ENCODE measurements at regions not wholly inside any gene's neighbourhood (a gene's known extent, or its start where the extent isn't known, plus 50 kb on each side); places are given as distances from the start of the nearest gene placed in this dataset.

DNA sequence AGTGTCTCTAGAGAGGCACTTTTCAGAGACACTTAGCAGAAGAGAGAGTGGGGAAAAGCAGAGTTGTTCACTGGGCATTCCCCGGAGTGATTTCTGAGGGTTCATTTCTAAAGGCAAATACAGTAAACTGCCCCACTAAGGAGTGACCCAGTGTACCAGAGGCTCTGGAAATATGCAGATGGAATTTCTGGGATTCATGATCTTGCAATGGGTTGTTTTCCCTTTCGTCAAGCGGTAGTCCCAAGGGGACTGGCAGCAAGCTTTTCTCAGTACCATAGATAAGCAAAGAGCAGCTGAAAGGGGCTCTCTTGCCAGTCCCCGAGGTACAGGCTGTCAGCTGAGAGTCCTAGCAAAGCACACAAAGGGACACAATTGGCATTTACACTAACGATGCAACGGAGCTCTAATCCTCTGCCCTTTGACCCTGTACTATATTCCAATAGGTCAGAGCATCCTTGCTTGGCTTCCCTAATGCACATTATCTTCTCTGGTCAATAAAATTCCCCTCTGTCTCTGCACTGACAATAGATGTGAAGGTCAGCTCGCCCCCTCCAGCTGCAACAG lies 155.6 kb downstream of the SEMA6D start:
- Histone ChIP-seq H3K9me3 (ENCODE audit: control insufficient read depth in 2 of 2, insufficient read depth in 1 of 2, low read length in 1 of 2) (no peaks in the 10 kb centered on the region), H3K36me3 (ENCODE audit: control insufficient read depth in 2 of 2, insufficient read depth in 2 of 2, low read length in 1 of 2) (no peaks in the 10 kb centered on the region), H3K27ac (ENCODE audit: low read depth in 1 of 2, low read length in 1 of 2) (no peak overlapping the region), H3K4me3 (ENCODE audit: low read length in 2 of 2) (no peak overlapping the region), H3K4me1 (ENCODE audit: control insufficient read depth in 2 of 2, insufficient read depth in 2 of 2, low read length in 2 of 2) (no peaks in the 10 kb centered on the region), H3K27me3 (ENCODE audit: control insufficient read depth in 2 of 2, insufficient read depth in 1 of 2, low read length in 1 of 2) (no peaks in the 10 kb centered on the region)
- 90% methylated on average over 7 of the region's 7 CpGs for WGBS
- DNase-seq (ENCODE audit: low read depth in 6 of 9, low spot score in 9 of 9) = no peak

DNA sequence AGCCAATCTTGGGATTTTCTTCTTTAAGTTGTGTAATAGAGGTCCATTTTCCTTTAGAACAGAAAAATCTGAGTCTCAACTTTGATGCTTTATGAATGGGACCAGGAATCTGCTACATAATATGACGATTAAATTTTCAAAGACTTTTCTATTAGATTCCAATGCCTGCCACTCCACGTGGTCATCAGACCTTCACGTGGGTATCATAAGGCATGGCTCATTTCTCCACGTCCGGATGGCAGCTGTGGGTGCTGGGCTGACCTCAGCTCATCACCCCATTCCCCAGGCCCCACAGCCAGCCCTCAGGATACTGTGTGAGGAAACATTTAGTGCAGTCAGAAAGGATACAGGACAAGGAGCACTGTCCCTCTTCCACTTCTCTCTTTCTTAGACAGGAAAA lies 159.7 kb downstream of the SEMA6D start:
- H3K27me3 ChIP-seq (ENCODE audit: control insufficient read depth in 2 of 2, insufficient read depth in 1 of 2, low read length in 1 of 2) = no peaks in the 10 kb centered on the region
- H3K4me3 ChIP-seq (ENCODE audit: low read length in 2 of 2) = no peak overlapping the region
- H3K36me3 ChIP-seq (ENCODE audit: control insufficient read depth in 2 of 2, insufficient read depth in 2 of 2, low read length in 1 of 2) = no peaks in the 10 kb centered on the region
- 81% methylated on average over 5 of the region's 5 CpGs for WGBS
- no peak overlapping the region for H3K27ac ChIP-seq (ENCODE audit: low read depth in 1 of 2, low read length in 1 of 2)
- DNase-seq (ENCODE audit: low read depth in 6 of 9, low spot score in 9 of 9) = no peak
- no peaks in the 10 kb centered on the region for H3K9me3 ChIP-seq (ENCODE audit: control insufficient read depth in 2 of 2, insufficient read depth in 1 of 2, low read length in 1 of 2)
- no peaks in the 10 kb centered on the region for H3K4me1 ChIP-seq (ENCODE audit: control insufficient read depth in 2 of 2, insufficient read depth in 2 of 2, low read length in 2 of 2)

DNA sequence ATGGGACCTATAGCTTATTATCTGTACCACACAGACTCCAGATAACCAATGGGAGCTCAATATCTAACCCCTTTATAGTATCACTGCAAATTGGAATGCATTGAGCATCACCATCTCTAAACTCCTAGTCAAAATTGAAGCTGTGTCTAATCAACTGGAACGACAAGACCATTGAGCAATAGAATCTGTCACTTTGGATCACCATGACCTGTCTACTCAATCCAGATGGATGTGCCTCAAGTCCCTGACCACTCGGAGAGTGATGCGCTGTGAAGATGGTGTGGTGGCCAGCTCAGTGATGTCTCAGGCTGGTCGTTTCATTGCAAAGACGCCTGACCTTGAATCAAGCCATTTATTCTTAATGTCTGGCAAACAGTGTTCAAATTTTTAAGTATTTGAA lies 160.5 kb downstream of the SEMA6D start:
- Histone ChIP-seq H3K27ac (ENCODE audit: low read depth in 1 of 2, low read length in 1 of 2) (no peak overlapping the region), H3K4me3 (ENCODE audit: low read length in 2 of 2) (no peak overlapping the region), H3K27me3 (ENCODE audit: control insufficient read depth in 2 of 2, insufficient read depth in 1 of 2, low read length in 1 of 2) (no peaks in the 10 kb centered on the region), H3K4me1 (ENCODE audit: control insufficient read depth in 2 of 2, insufficient read depth in 2 of 2, low read length in 2 of 2) (no peaks in the 10 kb centered on the region), H3K36me3 (ENCODE audit: control insufficient read depth in 2 of 2, insufficient read depth in 2 of 2, low read length in 1 of 2) (no peaks in the 10 kb centered on the region), H3K9me3 (ENCODE audit: control insufficient read depth in 2 of 2, insufficient read depth in 1 of 2, low read length in 1 of 2) (no peaks in the 10 kb centered on the region)
- 93% methylated on average over 5 of the region's 5 CpGs for WGBS
- no peak for DNase-seq (ENCODE audit: low read depth in 6 of 9, low spot score in 9 of 9)

DNA sequence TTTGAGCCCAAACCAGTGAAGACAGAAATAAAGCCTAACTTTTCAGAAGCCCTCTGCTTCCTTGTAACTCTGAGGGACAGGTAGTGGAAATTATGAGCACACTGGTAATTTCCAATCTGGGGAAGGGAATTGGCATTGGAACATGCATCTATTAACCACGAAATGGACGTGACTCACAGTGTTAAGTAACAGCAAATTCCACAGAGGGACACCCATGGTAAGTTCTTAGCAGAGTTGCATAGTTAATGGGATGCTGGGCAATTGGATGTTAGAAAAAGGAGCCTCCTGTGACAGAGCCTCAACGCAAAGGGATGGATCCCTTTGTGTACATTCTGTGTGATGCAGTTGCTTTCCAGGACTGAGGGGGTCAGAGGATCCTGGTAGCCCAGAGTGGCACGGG lies 168.6 kb downstream of the SEMA6D start:
- H3K4me3 ChIP-seq (ENCODE audit: low read length in 2 of 2) = no peak overlapping the region
- 64% methylated on average over 4 of the region's 4 CpGs for WGBS
- no peaks in the 10 kb centered on the region for H3K9me3 ChIP-seq (ENCODE audit: control insufficient read depth in 2 of 2, insufficient read depth in 1 of 2, low read length in 1 of 2)
- H3K4me1 ChIP-seq (ENCODE audit: control insufficient read depth in 2 of 2, insufficient read depth in 2 of 2, low read length in 2 of 2) = no peaks in the 10 kb centered on the region
- DNase-seq (ENCODE audit: low read depth in 6 of 9, low spot score in 9 of 9) = no peak
- no peak overlapping the region for H3K27ac ChIP-seq (ENCODE audit: low read depth in 1 of 2, low read length in 1 of 2)
- H3K36me3 ChIP-seq (ENCODE audit: control insufficient read depth in 2 of 2, insufficient read depth in 2 of 2, low read length in 1 of 2) = no peaks in the 10 kb centered on the region
- H3K27me3 ChIP-seq (ENCODE audit: control insufficient read depth in 2 of 2, insufficient read depth in 1 of 2, low read length in 1 of 2) = no peaks in the 10 kb centered on the region

DNA sequence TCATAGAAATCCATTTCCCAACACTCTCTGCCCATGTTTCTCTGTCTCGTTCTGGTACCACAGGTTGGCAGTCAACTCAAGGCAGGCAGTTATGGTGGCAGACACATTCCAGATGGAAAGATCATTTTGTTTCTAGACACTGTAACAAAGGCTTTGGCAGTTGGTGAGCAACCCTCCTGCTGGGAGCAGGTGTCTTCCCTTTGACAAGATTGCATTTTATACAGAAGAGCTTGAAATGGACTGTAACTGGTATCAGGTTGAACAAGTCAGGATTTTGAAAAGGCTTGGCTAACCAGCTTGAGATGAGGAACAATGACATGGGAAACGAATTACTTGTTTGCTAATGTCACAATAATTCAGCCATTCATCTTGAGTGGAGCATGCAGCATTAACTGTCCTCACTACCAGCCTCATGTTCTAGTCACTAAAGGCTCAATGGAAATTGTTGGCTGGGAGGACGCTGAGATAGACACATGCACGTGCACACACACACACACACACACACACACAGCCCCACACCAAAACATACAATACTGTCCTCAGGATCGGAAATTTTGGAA lies 170.0 kb downstream of the SEMA6D start:
- WGBS = 83% methylated on average over 5 of the region's 5 CpGs
- Histone ChIP-seq H3K36me3 (ENCODE audit: control insufficient read depth in 2 of 2, insufficient read depth in 2 of 2, low read length in 1 of 2) (no peaks in the 10 kb centered on the region), H3K9me3 (ENCODE audit: control insufficient read depth in 2 of 2, insufficient read depth in 1 of 2, low read length in 1 of 2) (no peaks in the 10 kb centered on the region), H3K4me1 (ENCODE audit: control insufficient read depth in 2 of 2, insufficient read depth in 2 of 2, low read length in 2 of 2) (no peaks in the 10 kb centered on the region), H3K4me3 (ENCODE audit: low read length in 2 of 2) (no peak overlapping the region), H3K27ac (ENCODE audit: low read depth in 1 of 2, low read length in 1 of 2) (no peak overlapping the region), H3K27me3 (ENCODE audit: control insufficient read depth in 2 of 2, insufficient read depth in 1 of 2, low read length in 1 of 2) (no peaks in the 10 kb centered on the region)
- DNase-seq (ENCODE audit: low read depth in 6 of 9, low spot score in 9 of 9) = no peak

DNA sequence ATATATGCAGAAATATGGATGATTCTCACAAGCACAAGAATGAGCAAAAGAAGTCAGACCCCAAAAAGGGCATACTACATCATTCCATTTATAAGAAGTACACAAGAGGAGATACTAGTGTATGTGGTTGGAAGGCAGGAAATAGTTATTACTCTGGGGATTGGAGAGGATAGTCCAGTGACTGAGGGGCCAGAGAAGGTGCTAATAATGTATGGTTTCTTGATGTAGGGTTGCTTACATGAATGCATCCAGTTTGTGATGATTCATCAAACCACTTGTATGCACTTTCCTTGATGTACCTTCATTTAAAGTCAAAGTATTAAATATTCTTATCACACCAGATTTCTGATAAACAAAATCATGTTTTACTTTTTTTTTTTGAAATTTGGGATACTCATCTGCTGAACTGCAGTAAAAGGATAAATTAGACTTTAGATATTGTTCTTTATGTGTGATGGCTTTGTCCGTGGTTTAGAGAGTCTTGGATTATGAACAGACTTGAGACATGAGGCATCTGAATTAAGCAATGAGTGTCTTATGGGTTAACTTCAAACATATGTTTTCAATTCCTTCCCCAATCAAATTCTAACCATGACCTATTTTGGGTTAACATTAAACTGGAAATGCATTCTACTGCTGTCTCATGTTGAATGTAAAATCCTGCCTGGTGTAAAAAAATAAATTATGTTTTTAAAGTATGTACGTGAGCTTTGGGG lies 171.2 kb downstream of the SEMA6D start:
- no peak overlapping the region for H3K27ac ChIP-seq (ENCODE audit: low read depth in 1 of 2, low read length in 1 of 2)
- H3K36me3 ChIP-seq (ENCODE audit: control insufficient read depth in 2 of 2, insufficient read depth in 2 of 2, low read length in 1 of 2) = no peaks in the 10 kb centered on the region
- WGBS = 98% methylated on average over 2 of the region's 2 CpGs
- no peak overlapping the region for H3K4me3 ChIP-seq (ENCODE audit: low read length in 2 of 2)
- DNase-seq (ENCODE audit: low read depth in 6 of 9, low spot score in 9 of 9) = no peak
- H3K9me3 ChIP-seq (ENCODE audit: control insufficient read depth in 2 of 2, insufficient read depth in 1 of 2, low read length in 1 of 2) = no peaks in the 10 kb centered on the region
- no peaks in the 10 kb centered on the region for H3K4me1 ChIP-seq (ENCODE audit: control insufficient read depth in 2 of 2, insufficient read depth in 2 of 2, low read length in 2 of 2)
- no peaks in the 10 kb centered on the region for H3K27me3 ChIP-seq (ENCODE audit: control insufficient read depth in 2 of 2, insufficient read depth in 1 of 2, low read length in 1 of 2)

DNA sequence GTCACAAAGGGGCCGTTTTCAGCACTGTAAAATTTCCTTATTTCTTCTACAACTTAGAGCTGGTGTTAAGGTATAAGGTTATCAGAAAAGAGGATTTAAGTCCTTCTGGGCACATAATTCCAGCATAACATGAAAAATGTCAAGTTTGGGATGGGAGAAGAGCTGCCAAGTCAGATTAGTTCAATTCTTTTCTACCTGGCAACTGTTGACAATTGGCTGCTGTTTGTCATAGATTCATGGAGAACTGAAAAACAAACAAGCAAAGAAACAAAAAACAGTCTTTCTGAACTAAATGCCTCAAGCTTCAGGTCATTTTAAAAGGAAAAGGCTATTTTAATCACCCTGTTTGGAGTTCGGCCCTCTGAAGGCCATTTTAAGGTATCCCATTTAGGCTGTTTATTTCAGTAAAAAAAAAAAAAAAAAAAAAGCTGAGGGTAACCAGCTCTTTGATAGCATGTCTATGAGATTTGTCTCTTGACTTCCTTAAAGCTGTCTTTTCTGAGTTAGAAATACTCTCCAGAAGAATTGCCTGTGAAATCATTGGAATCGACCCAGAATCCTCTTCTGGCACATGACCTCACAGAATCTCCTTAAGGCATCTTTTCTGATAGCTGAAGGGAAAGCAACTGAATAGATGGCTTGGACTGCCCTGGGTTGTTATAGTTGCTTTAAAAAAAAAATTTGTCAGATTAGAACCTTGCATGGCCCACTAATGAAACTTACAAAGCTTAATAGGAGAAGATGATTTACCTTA lies 173.3 kb downstream of the SEMA6D start:
- Histone ChIP-seq H3K27ac (ENCODE audit: low read depth in 1 of 2, low read length in 1 of 2) (no peak overlapping the region), H3K27me3 (ENCODE audit: control insufficient read depth in 2 of 2, insufficient read depth in 1 of 2, low read length in 1 of 2) (no peaks in the 10 kb centered on the region), H3K9me3 (ENCODE audit: control insufficient read depth in 2 of 2, insufficient read depth in 1 of 2, low read length in 1 of 2) (no peaks in the 10 kb centered on the region), H3K36me3 (ENCODE audit: control insufficient read depth in 2 of 2, insufficient read depth in 2 of 2, low read length in 1 of 2) (no peaks in the 10 kb centered on the region), H3K4me1 (ENCODE audit: control insufficient read depth in 2 of 2, insufficient read depth in 2 of 2, low read length in 2 of 2) (no peaks in the 10 kb centered on the region), H3K4me3 (ENCODE audit: low read length in 2 of 2) (no peak overlapping the region)
- DNase-seq (ENCODE audit: low read depth in 6 of 9, low spot score in 9 of 9) = no peak
- WGBS = 88% methylated on average over 3 of the region's 3 CpGs

DNA sequence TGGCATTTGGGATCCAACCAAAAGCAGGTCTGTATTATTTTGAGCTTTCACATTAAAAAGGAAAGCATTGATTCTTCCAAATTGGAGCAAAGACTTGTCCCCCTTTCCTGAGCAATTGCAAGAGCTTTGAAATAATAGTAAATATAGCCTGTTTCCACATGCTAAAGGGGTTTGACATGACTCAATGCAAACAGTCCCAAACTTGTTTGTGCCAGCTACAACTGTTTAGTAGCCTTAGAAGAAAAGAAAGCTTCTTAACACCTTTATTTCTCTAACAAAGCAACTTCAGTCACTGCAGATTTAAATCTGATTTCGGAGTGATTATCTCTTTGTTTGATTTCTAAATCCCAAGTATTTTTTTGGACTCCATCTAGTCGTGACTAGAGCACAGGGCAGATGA lies 180.2 kb downstream of the SEMA6D start:
- no peaks in the 10 kb centered on the region for H3K36me3 ChIP-seq (ENCODE audit: control insufficient read depth in 2 of 2, insufficient read depth in 2 of 2, low read length in 1 of 2)
- H3K4me1 ChIP-seq (ENCODE audit: control insufficient read depth in 2 of 2, insufficient read depth in 2 of 2, low read length in 2 of 2) = no peaks in the 10 kb centered on the region
- H3K4me3 ChIP-seq (ENCODE audit: low read length in 2 of 2) = no peak overlapping the region
- DNase-seq (ENCODE audit: low read depth in 6 of 9, low spot score in 9 of 9) = no peak
- H3K27me3 ChIP-seq (ENCODE audit: control insufficient read depth in 2 of 2, insufficient read depth in 1 of 2, low read length in 1 of 2) = no peaks in the 10 kb centered on the region
- no peak overlapping the region for H3K27ac ChIP-seq (ENCODE audit: low read depth in 1 of 2, low read length in 1 of 2)
- H3K9me3 ChIP-seq (ENCODE audit: control insufficient read depth in 2 of 2, insufficient read depth in 1 of 2, low read length in 1 of 2) = no peaks in the 10 kb centered on the region
- 88% methylated on average over 2 of the region's 2 CpGs for WGBS

DNA sequence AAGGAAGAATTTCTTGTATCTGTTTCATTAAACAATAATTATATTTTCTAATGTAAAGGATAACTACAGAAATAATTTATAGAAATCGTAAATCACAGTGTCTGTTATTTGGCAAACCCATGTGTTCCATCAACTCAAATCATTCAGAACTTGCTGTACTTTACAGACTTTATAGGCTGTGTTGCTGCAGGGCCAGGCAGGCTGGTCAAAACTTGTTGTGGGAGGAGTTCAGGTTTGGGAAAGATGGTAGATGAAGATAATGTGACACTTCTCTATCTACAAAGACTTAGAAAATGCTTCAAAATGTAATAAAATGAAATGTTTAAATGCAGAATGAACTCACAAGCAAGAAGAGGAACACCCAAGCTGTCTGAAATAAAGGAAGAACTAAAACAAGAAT lies 183.4 kb downstream of the SEMA6D start:
- WGBS = 96% methylated on average over 1 of the region's 1 CpG

More for the DNA sequence above, 183.4 kb downstream of the SEMA6D start:
- Histone ChIP-seq H3K4me3 (ENCODE audit: low read length in 2 of 2) (no peak overlapping the region), H3K27me3 (ENCODE audit: control insufficient read depth in 2 of 2, insufficient read depth in 1 of 2, low read length in 1 of 2) (no peaks in the 10 kb centered on the region), H3K27ac (ENCODE audit: low read depth in 1 of 2, low read length in 1 of 2) (no peak overlapping the region), H3K9me3 (ENCODE audit: control insufficient read depth in 2 of 2, insufficient read depth in 1 of 2, low read length in 1 of 2) (peaks cover 4 to 8% of the 10 kb centered on the region in 2 donors), H3K4me1 (ENCODE audit: control insufficient read depth in 2 of 2, insufficient read depth in 2 of 2, low read length in 2 of 2) (no peaks in the 10 kb centered on the region), H3K36me3 (ENCODE audit: control insufficient read depth in 2 of 2, insufficient read depth in 2 of 2, low read length in 1 of 2) (no peaks in the 10 kb centered on the region)
- DNase-seq (ENCODE audit: low read depth in 6 of 9, low spot score in 9 of 9) = no peak
